IPS DF 4.7 (cell line): ENCODE measurements at regions not wholly inside any gene's neighbourhood (a gene's known extent, or its start where the extent isn't known, plus 50 kb on each side); places are given as distances from the start of the nearest gene placed in this dataset.

Experiments
- DNase-seq: peaks from one replicate; pipeline ENCODE4 v3.0.0-alpha.2; 2013; ENCODE audit warnings: low spot score; ENCODE audit errors: extremely low read depth

- no peak for DNase-seq
Observed at GRCh38 chr4:181507938-181508337, 735.3 kb upstream of the TENM3 start.

GRCh38 chr4:181508601-181509000 lies 734.6 kb upstream of the TENM3 start:
- no peak for DNase-seq

- no peak for DNase-seq
Observed at GRCh38 chr4:181509073-181509472, 734.1 kb upstream of the TENM3 start.

- DNase-seq: no peak
Observed at GRCh38 chr4:181517491-181517890, 725.7 kb upstream of the TENM3 start.

GRCh38 chr4:181520790-181521189 lies 722.4 kb upstream of the TENM3 start:
- no peak for DNase-seq

GRCh38 chr4:181523973-181524372 lies 719.2 kb upstream of the TENM3 start:
- DNase-seq: no peak

GRCh38 chr4:181524499-181524898 lies 718.7 kb upstream of the TENM3 start:
- no peak for DNase-seq

GRCh38 chr4:181525634-181526033 lies 717.6 kb upstream of the TENM3 start:
- no peak for DNase-seq

GRCh38 chr4:181528570-181529184 lies 714.5 kb upstream of the TENM3 start:
- peak; percentile 53 for DNase-seq

GRCh38 chr4:181529537-181529936 lies 713.7 kb upstream of the TENM3 start:
- DNase-seq: no peak

- DNase-seq: no peak
Observed at GRCh38 chr4:181536196-181536746, 706.9 kb upstream of the TENM3 start.

- no peak for DNase-seq
Observed at GRCh38 chr4:181536811-181537434, 706.3 kb upstream of the TENM3 start.

GRCh38 chr4:181538431-181538830 lies 704.8 kb upstream of the TENM3 start:
- DNase-seq: no peak

GRCh38 chr4:181541396-181541795 lies 701.8 kb upstream of the TENM3 start:
- DNase-seq: no peak

GRCh38 chr4:181548873-181549575 lies 694.2 kb upstream of the TENM3 start:
- DNase-seq: no peak

GRCh38 chr4:181549576-181550188 lies 693.5 kb upstream of the TENM3 start:
- no peak for DNase-seq

- no peak for DNase-seq
Observed at GRCh38 chr4:181550381-181550780, 692.8 kb upstream of the TENM3 start.

GRCh38 chr4:181559637-181560036 lies 683.6 kb upstream of the TENM3 start:
- no peak for DNase-seq

GRCh38 chr4:181562399-181562798 lies 680.8 kb upstream of the TENM3 start:
- DNase-seq: no peak

- no peak for DNase-seq
Observed at GRCh38 chr4:181564625-181565024, 678.6 kb upstream of the TENM3 start.

GRCh38 chr4:181566490-181566889 lies 676.7 kb upstream of the TENM3 start:
- DNase-seq: no peak

- no peak for DNase-seq
Observed at GRCh38 chr4:181569553-181569952, 673.6 kb upstream of the TENM3 start.
